ENCODE measurements at regions not wholly inside any gene's neighbourhood (a gene's known extent, or its start where the extent isn't known, plus 50 kb on each side); places are given as distances from the start of the nearest gene placed in this dataset.

DNA sequence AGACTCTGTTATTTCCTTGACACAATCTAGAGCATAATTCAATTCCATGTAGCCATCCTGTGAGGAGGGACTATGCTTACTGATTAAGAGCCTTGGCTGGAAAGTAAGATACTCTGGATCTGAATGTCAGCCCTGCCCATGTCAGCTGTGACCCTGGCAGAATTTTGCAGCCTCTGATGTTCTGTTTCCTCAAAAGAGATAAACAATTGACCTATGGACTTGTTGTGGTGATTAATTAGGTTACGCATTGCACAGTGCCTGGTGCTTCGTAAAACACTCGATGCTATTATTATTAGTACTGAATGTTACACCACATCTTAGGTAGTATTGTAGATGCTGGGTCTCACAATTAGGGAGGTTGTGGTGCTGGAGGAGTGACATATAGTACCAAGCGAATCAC, 161.3 kb upstream of the MEIS2 start:
- no peak for DNase-seq

DNA sequence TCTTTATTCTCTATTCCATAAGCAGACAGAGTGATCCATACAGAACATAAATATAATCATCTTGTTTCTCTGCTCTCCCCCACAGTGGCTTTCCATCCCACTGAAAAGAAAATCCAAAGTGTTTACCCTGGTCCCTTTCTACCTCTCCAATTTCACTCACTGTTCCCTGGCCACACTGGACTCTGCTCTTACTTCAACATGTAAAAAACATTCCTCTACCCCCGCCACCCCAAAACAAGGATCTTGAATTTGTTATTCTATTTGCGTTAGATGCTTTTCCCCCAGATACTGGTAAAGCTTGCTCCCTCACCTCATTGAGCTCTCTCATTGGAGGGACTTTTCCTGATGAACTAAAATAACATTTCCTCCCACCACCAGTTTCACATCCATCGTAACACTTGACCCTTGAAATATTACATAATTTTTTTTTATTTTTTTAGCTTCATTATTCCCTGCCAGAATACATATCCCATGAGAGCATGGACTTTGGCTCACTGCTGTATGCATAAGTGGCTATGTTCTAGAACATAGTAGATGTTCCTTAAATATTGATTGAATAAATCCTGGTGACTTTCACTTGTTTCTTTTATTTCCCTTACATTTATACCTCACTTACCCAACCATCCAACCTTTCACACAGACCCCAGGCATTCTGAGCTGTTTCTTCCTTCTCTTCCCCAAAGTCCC, 162.7 kb upstream of the MEIS2 start:
- no peak for DNase-seq

DNA sequence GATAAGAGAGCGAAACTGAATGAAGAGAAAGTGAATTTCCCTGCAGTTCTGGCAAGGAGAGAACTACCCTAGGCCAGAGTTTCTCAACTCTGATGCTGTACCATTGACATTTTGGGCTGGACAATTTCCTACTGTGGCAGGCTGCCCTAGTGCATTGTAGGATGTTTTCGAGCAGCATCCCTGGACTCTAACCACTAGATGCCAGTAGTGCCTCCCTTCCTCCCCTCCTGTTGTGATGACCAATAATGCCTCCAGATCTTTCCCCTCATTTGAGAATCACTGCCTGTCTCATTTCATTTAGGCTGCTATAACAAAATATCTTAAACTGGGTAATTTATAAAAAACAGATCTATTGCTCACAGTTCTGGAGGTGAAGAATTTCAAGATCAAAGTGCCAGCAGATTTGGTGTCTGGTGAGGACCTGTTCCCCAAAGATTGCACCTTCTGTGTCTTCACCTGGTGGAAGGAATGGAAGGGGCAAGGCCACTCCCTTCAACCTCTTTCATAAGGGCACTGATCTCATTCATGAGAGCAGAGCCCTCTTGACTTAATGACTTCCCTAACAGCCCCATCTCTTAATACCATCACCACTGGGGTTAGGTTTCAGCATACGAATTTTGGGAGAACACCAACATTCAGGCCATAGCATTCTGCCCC, 188.9 kb upstream of the MEIS2 start:
- no peak for DNase-seq

DNA sequence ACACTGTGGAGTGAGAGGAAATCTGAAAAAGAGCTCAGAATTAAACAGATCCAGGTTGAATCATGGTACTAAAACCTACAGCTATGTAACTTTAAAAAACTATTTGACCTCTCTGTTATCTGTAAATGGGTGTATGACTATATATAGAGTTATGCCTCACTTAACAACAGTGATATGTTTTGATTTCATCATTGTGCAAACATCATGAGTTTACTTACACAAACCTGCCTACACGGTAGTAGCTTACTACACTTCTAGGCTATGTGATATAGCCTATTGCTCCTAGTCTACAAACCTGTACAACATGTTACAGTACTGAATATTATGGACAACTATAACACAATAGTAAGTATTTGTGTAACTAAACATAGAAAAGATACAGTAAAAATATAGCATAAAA, 191.6 kb upstream of the MEIS2 start:
- no peak for DNase-seq

DNA sequence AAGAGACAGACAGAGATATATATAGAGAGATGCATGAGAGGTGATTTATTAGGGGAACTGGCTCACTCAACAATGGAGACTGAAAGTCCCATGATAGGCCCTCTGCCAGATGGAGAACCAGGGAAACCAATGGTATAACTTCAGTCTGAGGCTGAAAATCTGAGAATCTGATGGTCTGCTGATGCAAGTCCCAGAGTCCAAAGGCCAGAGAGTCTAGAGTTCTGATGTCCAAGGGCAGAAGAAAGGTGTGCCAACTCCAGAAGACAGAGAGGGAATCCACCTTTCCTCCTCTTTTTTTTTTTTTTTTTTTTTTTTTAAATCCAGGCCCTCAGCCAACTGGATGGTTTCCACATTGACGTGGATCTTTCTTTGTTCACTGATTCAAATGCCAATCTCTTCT, 197.9 kb upstream of the MEIS2 start:
- no peak for DNase-seq

DNA sequence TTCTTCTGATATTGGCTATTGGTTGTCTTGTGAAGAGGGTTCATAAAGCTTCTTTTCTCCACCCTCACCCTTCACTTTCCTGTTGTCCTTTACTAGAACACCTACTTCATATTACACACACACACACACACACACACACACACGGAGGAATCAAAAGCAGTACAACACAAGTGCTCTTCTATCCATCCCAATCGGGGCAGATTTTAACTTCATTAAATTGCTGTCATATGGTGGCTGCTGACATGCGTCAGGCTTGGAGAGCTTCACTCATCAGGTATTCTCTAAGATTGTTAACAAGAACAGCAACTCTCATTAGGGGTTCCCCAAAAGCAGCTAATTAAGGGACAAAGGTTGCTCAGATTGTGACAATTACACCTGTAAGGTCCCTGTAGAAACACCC, 239.1 kb upstream of the MEIS2 start:
- DNase-seq, result no peak

DNA sequence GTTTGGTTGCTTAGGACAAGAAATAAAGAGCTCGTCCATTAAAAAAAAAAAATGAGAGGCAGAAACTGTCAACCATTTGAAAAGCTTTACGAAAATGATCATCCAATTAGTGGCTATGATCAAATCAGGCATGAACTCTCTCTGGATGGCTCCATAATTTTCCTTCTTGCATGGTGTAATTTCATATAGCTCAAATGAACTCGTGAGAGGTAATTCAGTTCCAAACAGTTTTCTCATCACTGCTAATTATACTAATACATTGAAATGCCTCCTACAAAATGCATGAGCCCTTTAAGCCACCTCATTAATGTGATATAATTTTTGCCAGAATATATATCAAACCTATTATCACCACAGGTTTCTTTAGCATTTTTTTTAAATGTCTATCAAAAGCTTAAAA, 239.5 kb upstream of the MEIS2 start:
- DNase-seq, result no peak

DNA sequence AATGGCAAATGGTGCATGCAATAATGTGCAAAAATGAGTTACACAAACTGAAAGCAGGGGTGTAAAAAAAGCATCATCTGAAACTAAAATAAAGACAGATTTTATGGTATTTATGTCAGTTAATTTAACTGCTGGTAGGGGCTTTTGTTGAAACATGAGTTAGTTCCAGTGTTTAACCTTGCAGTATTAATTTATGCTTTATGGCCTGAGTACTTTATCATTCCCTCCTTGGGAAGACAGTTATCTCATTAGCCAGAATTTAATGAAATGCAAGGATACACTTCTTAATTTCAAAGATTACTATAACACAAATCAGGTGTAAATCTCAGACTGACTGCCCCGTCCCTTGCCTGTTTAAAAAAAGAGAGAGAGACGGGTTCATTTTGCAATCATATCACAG, 240.1 kb upstream of the MEIS2 start:
- no peak for DNase-seq

DNA sequence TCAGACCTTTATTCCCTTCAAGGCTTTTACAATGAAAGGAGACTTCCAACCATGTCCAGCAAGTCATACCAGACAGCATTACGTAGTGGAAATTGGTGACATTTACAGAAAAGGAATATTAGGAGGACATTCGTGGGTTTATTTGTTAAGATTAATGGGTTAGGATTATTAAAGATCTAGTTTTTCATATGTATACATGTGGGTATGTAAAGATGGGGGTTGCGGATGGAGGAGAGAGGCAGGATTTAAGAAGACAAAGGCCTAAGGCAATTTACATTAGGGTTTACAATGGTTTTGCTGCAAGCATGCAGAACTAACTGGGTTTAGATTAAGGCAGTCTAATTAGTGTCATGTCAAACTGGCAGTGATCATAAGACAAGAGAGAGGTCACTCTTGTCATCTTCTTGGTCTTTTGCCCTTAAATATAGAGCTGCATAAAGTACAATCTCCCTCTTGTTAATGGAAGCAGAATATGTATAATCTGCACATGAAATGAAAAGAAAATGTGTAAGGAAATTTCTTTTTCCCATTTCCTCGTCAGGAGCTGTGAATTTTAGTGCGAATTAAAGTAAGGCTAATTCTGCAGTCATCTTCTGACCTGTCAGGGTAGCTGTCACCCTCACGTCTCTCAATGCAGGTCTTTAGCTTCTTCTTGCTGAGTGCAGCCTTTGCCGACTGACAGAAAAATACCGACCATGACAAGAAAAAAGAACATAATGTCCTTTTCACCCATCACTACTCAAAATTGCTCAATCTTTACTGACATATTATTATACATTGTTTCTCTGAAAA, 258.9 kb upstream of the MEIS2 start:
- no peak for DNase-seq

DNA sequence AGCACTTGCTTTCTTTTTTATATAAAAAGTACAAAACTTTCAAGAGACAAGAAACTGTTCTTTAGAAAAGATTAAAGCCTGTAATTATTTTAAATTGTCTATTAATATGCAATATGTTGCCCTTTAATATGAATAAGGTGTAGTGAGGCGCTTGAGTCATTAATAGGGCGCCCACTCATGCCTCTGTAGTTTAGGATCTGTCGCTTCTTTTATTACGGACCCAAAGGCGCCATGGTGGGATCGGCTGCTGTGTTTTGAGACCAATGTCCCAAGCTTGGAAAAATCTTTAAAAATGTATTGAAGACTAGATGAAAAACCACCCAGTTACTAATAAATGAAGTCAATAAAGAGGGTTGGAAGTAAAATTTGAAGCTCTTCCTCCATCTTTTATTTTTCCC, 259.5 kb upstream of the MEIS2 start:
- DNase-seq, result no peak

DNA sequence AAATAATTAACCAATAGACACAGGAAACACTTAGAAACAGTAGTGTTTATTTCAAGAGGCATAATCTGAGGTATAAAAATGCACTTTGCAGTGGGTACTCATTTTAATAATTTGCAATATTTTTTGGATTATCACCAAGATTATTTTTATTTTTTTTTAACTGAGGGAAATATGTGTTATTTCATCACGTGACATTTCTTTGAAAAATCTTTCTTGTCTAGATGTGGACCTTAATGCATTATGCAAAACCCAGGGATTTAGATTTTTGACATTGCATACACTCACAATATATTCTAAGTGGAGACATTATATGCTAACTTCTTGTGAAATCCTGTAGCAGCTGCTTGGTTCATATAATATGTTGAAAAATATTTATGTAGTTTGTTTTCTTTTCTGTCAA, 260.4 kb upstream of the MEIS2 start:
- no peak for DNase-seq

DNA sequence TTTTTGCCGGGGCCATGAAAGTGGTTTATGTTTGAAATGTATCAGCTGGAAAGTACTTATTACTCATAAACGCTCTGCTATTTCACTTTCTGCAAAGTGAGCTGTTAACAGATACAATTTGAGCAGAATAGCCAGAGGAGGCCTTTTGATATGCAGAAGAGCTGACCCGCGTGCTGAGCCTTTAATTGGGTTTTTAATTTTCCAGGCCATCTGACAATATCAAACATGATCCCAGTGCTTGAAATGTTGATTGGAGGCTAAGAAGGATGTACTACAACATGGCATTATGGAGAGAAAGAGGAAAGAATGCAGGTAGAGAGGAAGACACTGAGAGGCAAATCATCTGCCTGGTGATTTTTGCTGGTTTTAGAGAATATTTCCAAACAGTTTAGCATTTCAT, 261.3 kb upstream of the MEIS2 start:
- no peak for DNase-seq

DNA sequence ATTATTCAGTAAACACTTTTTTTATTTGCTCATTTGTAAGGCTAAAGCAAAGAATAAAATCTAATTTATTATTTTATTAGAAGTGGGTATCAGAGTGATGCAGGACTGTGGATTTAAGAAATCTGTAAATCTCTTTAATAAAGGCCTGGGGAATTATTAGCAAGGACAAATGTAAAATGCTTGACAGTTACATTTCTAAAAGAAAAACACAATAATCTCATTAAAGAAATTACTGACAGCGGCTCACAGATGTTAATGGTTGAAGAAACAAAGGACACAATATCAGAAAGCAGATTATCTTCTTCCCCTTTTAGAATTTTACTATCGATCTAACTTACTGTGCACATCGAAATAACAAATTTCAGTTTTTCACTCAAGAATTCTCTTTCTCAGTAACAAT, 262.1 kb upstream of the MEIS2 start:
- no peak for DNase-seq

DNA sequence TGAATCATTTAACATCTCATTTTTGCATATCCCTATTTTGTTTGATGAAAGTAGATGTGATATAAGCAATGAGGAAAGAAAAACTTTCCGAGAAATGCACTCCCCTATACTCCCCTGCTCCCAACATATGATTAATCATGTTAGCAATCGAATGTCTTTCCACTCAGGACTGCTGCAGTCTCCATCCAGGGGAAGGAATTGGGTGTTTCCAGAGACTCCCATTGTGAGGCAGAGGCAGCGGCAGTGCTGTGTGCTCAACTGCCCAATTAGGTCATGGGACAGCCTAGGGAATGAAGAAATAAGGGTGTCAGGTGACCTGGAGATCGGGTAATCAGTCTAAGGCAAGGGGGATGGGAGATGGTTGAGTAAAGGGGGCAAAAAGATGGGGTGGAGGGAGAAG, 268.6 kb upstream of the MEIS2 start:
- DNase-seq, result no peak

DNA sequence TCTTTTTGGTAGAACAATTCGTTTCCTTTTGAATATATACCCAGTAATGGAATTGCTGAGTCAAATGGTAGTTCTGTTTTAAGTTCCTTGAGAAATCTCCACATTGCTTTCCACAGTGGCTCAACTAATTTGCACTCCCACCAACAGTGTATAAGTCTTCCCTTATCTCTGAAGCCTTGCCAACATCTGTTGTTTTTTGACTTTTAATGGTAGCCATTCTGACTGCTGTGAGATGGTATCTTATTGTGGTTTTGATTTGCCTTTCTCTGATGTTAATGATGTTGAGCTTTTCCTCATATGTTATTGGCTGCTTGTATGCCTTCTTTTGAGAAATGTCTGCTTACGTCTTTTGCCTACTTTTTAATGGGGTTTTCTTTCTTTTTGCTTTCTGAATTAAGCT, 270.6 kb upstream of the MEIS2 start:
- DNase-seq, result no peak

DNA sequence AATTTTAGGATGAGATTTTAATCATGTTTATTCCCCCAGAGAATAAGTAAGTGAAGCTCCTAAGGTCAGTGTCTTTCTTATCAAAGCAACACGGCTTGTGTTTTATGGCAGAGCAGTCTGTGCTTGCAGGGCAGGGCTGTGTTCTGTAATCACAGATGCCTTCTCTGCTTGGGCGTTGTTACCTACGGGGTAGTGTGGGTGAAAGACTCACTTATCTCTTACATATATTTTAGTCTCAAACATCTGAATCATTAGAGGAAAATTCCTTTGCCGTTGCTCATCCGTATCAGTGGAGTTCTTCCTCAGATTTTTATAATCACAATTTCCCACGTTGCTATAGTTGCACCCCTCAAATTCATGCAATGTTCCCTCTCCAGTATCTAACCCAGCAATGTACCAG, 271.7 kb upstream of the MEIS2 start:
- DNase-seq, result no peak

DNA sequence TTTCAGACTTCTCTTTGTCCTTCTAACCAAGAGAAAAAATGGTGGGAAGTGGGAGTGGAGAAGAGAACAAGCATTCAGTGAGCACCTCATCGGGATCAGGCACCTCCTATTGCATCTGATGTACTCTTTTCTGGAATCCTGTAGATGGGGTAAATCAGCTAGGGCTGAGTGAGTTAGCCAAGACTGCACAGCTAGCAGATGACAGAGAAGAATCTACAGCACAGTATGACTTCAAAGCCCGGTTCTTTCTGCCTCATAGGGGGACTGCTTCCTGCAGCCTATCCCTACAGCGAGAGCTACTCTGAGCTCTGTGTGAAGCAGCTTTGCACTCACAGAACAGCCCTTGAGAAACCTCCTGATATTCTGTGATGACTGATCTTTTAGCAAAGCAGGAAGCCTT, 275.2 kb upstream of the MEIS2 start:
- DNase-seq, result no peak

DNA sequence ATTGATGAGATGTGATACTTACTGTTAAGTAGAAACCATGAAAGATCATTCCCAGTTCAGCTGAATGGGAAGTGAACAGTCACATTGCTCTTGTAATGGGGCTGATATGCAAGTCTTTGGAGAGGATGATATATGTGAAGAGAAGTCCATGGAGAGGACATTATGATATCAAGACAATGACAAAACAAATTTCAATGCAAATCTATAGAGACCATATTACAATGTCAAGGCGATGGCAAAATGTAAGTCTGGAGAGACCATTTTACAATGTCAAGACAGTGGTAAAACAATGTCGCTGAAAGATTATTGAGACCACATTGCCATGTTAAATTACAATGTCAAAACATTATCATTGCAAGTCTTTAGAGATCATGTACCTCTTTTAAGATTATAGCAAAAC, 277.1 kb upstream of the MEIS2 start:
- no peak for DNase-seq

DNA sequence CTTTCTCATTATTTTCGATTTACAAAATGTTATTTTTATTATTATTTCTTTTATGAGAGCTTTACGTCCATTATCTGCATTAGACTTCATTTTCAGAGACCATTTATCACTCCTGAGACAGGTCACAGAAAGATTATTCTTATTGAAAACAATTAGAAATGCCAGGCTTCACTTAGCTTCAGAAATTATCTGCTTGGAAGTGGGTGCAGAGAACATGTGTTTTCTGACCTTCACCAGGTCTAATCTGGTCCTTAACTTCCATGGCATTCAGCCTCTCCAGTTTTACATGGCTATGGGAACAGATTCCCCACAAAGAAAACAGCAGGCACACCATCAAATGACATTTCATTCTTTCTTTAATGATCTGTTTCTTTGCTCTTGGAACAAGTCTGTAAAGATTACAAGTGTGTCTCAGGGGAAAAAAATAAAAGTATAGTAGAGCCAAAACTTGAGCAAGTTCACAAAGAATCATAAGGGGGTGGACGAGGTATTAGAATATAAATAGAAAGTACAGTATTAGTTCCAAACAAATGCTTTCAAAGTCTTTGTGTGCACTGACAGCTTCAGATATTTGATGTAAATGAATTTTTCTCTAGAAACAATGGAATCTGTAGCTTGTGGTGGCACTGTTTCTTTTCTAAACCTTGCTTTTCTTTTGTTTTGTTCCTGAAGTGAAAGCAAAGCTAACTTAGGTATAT, 294.2 kb upstream of the MEIS2 start:
- DNase-seq, result no peak

DNA sequence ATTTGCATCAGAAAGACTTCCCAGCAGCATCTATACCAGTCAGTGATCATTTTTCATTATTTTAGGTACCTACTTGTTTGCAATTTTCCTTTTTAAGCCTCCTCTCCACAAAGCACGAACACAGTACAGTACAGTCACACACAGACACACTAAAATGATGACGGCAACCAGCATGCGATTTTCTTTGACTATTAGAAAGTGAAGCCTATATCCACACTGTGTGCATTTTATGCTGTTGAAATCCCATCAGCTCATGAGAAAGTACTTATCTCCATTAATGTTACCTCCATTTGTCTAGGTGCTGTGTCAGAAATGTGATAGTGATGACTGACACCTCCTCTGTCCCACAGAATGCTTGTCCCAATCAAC, 294.7 kb upstream of the MEIS2 start:
- DNase-seq, result no peak

DNA sequence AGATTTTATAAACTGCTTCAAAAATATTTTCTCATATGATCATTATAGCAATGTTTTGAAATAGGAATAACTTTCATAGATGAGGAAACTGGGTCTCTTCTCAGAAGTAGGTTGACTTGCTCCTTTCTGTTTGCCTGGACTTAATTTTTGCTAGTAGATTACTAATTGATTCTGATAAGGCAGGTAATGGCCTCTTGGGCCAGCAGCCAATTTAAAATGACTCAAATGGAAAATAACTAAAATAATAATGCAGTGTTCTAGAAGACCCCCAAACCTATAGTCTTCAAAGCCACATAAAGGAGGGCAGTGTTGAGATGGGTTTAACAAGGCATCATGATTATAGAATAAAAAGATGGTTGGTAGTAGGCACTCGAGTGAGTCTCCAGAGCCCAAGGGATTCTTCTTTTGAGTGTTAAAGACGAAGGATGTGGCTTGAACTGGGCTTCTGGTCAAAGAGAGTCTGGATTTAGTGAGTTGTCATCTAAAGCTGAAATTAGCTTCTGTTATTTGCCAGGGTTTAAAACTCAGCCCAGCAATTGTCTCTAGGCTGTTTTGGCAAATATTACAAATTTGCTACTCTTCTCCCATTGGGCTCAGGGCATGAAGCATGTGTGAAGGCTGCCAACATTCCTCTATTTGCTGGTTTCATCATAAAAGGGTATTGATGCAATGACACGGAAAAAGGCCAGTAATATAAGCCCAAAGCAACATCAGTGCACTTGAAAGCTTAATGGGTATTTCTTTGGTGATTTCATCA, 297.1 kb upstream of the MEIS2 start:
- DNase-seq, result no peak

DNA sequence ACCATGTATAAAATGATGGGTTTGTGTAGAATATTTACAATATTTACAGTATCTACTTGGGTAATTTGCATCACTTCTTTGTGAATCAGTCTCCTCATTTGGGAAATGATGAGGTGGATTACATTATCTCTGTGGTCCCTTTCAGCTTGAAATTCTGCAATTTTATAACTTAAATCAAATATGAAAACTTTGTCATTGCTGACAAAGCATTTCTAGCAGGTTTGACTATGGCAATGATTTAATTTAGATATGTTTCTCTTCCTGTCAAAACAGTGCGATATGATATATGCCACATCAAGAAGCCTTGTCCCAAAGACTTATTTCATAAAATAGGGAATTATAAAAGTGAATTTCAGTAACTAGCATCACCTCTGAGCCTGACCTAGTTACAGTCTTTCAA, 315.8 kb upstream of the MEIS2 start:
- no peak for DNase-seq

DNA sequence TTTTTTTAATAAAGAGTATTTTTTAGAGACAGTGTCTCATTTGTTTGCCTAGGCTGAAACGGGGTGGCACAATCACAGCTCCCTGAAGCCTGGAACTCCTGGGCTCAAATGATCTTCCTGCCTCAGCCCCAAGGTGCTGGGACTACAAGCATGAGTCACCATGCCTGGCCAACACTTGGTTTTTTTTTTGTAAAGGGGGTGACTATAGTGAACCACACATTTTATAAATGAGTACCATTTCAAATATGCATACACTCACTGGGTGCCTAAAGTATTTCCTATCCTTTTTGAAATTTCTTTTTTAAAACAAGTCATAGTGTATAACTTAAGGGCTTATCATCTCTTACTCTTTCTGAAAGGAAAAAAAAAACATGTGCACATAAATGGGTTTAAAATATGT, 325.2 kb upstream of the MEIS2 start:
- no peak for DNase-seq
